ENCODE measurements at regions not wholly inside any gene's neighbourhood (a gene's known extent, or its start where the extent isn't known, plus 50 kb on each side); places are given as distances from the start of the nearest gene placed in this dataset.

- DNase-seq (ENCODE audit: low read depth in 2 of 2) = no peak
These were observed 282.0 kb downstream of the RPRM start for GRCh38 chr2:153196378-153197058.

DNA sequence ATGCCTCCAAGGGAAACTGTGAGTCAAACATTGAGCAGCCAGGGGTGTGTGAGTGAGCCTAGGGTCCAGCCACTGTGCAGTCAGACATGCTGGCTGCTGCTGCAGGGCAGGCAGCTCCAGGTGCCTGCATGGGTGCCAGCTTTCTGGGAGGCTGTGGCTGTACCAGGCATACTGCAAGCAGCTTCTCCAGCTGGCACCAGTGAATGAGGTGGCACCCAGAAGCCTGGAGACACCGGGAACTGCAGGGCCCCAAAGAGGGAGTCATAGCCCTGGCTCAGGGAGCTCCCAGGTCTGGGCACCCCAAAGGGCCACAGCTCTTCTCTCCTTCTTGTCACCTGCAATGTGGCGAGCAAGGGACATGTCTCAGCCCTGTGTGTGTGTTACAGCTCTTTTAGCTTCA, 283.2 kb downstream of the RPRM start:
- DNase-seq (ENCODE audit: low read depth in 2 of 2) = no peak

DNA sequence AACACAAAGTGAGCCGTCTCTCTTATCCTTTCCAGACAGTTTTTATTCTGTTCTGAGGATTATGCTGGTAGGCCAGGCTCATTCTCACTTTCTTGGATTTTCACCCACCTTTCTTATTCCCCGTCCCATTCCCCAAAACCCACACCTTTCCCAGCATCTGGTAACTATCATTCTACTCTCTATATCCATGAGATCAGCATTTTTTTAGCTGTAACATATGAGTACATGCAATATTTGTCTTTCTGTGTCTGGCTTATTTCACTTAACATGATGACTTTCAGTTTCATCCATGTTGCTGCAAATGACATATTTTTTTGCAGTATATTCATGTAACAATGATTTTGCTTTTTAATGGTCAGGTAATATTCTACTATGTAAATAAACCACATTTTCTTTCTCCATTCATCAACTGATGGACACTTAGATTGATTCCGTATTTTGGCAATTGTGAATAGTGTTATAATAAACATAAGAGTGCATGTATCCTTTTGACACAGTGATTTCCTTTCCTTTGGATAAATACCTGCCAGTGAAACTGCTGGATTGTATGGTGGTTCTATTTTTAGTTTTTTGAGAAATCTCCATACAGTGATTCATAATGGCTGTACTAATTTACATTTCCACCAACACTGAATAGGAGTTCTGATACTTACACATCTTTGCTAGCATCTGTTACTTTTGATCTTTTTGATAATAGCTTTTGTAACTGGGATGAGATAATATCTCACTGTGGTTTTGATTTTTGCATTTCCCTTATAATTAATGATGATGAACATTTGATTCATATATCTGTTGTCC, 289.3 kb downstream of the RPRM start:
- DNase-seq (ENCODE audit: low read depth in 2 of 2) = no peak

GRCh38 chr2:153179808-153180207, 298.8 kb downstream of the RPRM start:
- DNase-seq (ENCODE audit: low read depth in 2 of 2) = no peak

GRCh38 chr2:153169609-153170008, 309.0 kb downstream of the RPRM start:
- no peak for DNase-seq (ENCODE audit: low read depth in 2 of 2)

- no peak for DNase-seq (ENCODE audit: low read depth in 2 of 2)
These were observed 313.5 kb downstream of the RPRM start for GRCh38 chr2:153165021-153165420.

GRCh38 chr2:153163055-153163454, 315.5 kb downstream of the RPRM start:
- peak in 1 of 2 donors; percentile 1 for DNase-seq (ENCODE audit: low read depth in 2 of 2)

- DNase-seq (ENCODE audit: low read depth in 2 of 2) = no peak
These were observed 321.8 kb downstream of the RPRM start for GRCh38 chr2:153156743-153157142.

- DNase-seq (ENCODE audit: low read depth in 2 of 2) = no peak
These were observed 326.5 kb downstream of the RPRM start for GRCh38 chr2:153152036-153152435.

DNA sequence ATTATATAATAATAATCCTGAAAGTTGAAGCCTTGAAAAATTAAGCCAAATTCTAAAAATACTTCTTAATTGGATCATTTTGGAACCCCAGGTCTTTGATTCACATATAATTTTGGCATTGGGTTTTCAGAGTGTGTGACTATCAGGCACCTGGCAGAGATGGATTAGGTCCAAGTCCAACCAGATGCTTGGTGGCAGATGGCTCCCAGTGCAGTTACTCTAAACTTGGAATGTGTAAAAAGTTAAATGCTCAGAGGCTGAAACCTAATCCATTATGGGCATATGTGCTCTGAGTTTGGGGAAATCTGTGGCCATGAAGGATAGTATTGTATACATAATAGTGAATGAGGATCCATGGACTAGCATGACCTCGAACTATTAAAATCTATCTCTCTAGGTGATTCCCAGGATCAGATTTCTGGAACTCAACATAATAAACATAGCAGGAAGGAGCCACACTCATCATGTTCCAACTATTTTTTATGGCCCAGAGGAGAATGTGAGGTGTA, 333.0 kb downstream of the RPRM start:
- DNase-seq (ENCODE audit: low read depth in 2 of 2) = no peak

DNA sequence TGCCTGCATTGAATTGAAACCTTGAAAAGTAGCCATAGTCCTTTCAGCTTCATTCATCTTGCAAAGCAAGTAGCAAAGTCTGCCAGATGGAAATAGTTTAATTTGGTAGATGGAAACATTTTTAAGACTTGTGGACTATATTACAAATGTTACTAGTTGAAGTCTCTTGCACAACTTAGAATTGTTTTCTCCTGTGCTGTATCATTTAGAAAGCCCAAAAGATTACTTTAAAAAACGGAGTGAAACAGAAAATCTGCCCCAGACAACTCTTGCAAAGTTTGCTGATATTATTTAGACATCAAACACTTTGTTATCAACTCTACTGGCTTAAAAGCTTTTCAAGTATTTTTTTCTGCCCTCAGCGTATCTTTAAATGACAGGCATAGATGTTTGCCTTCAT, 335.0 kb downstream of the RPRM start:
- no peak for DNase-seq (ENCODE audit: low read depth in 2 of 2)

DNA sequence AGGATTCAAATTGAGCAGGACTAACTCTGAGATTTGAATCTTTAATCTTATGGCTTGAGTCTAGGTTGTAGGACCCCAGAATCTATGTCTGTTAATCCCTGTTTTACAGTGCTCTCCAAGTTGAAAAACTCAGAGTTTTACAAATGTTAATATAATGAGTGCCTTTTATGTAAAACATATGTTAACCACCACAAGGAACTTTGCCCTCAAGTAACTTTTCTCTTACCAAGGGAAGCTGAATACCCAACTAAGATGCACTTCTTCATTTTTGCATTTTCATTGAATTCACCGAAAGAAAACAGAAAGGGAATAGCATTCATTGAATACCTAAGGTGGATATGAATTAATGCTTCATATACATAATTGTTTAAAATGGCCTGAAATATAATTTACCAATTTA, 338.1 kb downstream of the RPRM start:
- no peak for DNase-seq (ENCODE audit: low read depth in 2 of 2)

GRCh38 chr2:153138651-153139375, 339.7 kb downstream of the RPRM start:
- no peak for DNase-seq (ENCODE audit: low read depth in 2 of 2)

DNA sequence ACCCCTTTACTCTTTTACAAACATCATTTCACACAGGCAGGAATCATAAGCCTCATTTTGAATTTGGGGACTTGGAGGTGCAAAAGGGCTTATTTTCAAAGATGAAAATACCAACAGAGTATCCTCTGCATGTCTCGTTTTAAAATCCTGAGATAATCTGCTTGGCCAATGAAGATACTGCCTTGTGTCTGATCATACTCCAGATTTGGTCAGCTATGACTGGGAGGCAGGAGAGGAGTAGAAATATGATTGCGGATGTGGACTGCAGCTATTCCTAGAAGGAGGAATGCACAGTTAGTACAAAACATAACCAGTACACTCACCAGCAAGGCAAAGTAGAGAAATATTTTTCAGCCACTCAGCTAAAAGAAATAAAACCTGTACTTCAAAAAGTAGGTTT, 342.3 kb downstream of the RPRM start:
- no peak for DNase-seq (ENCODE audit: low read depth in 2 of 2)

GRCh38 chr2:153134725-153135124, 343.8 kb downstream of the RPRM start:
- no peak for DNase-seq (ENCODE audit: low read depth in 2 of 2)

DNA sequence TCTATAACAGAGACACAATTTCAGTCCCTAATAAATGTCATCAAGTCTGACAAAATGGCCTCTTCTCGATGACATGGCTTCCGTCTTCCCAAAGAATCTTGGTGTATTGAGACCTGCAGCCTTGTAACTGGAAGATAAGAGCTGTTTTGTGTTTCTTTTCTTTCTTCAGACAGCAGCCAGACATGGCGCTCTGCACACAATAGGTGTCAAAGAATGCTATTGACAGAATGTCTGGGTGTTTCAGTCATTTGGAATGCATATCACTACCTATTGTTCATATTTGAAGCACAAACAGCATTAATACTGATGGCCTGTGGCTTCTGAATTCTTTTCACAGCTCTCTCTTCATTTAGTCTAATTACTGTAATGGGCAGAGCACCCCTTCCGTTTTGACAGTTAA, 344.8 kb downstream of the RPRM start:
- DNase-seq (ENCODE audit: low read depth in 2 of 2) = no peak

- no peak for DNase-seq (ENCODE audit: low read depth in 2 of 2)
These were observed 346.1 kb downstream of the RPRM start for GRCh38 chr2:153132418-153132817.

DNA sequence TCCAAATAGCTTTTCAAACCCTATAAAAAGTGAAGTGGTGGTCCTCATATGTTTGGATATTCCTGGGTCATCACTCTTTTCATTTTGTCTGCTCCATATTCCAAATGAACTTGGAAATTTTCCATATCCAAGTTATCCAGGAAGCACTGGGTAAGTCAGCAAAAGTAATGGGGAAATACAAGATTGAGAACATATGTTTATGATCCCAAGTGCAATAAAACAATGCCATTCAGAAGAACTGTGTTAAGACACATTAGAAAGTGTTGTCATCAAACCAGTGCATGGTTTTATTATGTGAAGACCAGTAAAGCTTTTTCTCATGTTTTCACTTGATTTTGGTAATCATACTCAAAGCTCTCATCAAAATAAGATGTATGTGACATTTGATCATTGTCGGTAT, 363.4 kb downstream of the RPRM start:
- no peak for DNase-seq (ENCODE audit: low read depth in 2 of 2)

DNA sequence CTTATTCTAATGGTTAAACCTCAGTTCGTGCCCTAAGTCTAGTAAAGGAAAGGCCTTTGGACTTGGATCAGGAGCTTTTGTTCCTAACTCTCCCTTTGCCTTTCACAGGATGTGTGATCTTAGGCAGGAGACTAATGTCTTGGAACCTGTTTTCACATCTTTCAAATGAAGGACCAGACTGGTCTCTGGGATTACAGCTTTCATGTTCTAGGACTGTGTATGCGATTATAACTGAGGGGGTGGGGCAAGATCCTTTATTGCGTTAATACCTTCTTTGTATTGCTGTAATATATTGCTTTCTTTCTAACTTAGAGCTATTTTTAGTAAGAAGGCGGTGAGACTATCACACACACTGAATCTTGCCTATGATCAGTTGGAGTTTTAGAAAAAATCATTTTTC, 368.1 kb downstream of the RPRM start:
- no peak for DNase-seq (ENCODE audit: low read depth in 2 of 2)

DNA sequence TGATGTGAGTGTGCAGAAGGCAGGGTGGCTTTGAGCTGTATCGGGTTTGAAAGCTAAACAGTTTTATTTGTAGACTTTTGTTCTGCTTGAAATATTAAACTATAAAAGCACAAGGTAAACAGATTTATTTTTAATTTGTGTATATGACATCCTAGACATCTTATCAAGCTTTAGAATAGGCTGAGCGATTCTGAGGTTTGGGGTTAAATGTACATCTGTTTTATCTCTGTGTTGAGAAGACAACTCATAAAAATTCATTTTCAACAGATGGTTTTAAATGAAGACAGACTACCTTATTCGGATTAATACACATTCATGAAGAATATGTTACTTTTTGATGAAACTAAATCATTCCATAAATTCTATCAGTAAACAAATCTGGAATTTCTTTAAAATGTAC, 368.8 kb downstream of the RPRM start:
- DNase-seq (ENCODE audit: low read depth in 2 of 2) = no peak

- no peak for DNase-seq (ENCODE audit: low read depth in 2 of 2)
These were observed 371.6 kb downstream of the RPRM start for GRCh38 chr2:153106802-153107477.

Measured in lung microvascular endothelial cell (primary cell).